Esophagus muscularis mucosa (tissue), 4 donors: ENCODE measurements at regions not wholly inside any gene's neighbourhood (a gene's known extent, or its start where the extent isn't known, plus 50 kb on each side); places are given as distances from the start of the nearest gene placed in this dataset.

Source experiments
- DNase-seq: peaks from one replicate; pipeline ENCODE4 v3.0.0-alpha.2; 2017; ENCODE audit errors: extremely low spot score
- H3K27ac ChIP-seq, 4 donors: fragments of 200-600 bp; sonication (generic); replicated peaks in 1 of 4; 1 replicate in 3 of 4; 2 replicates in 1 of 4; pipeline ENCODE4 v1.5.1; 2016 to 2019; ENCODE audit warnings: mild to moderate bottlenecking in 1 of 4
- H3K27me3 ChIP-seq, 4 donors: fragments of 200-600 bp; sonication (generic); one replicate each; pipeline versions ENCODE4 v1.5.1 to v1.6.0; 2016 to 2019
- H3K36me3 ChIP-seq, 4 donors: fragments of 200-600 bp; sonication (generic); one replicate each; pipeline ENCODE4 v1.5.1; 2016 to 2019
- H3K4me1 ChIP-seq, 4 donors: fragments of 200-600 bp; sonication (generic); one replicate each; pipeline ENCODE4 v1.5.1; 2016 to 2019
- H3K4me3 ChIP-seq, 4 donors: fragments of 200-600 bp; sonication (generic); 1 replicate in 2 of 4; 2 replicates in 2 of 4; pipeline ENCODE4 v1.5.1; 2016 to 2019; ENCODE audit warnings: mild to moderate bottlenecking in 4 of 4, moderate library complexity in 1 of 4
- H3K9me3 ChIP-seq, 4 donors: fragments of 200-600 bp; sonication (generic); 1 replicate in 3 of 4; 2 replicates in 1 of 4; pipeline ENCODE4 v1.5.1; 2016 to 2019
- EP300 ChIP-seq: sonication (generic); formaldehyde crosslinking; IDR thresholded peaks from one replicate; pipeline ENCODE4 v1.6.1; 2017; ENCODE audit warnings: antibody characterized with exemption
- POLR2A ChIP-seq: fragments of 450-650 bp; IDR thresholded peaks from one replicate; pipeline ENCODE4 v1.6.1; 2017; ENCODE audit warnings: antibody characterized with exemption, moderate library complexity, mild to moderate bottlenecking, low read depth
- POLR2AphosphoS5 ChIP-seq, 2 donors: sonication (generic); formaldehyde crosslinking; IDR thresholded peaks; one replicate each; pipeline ENCODE4 v1.6.1; 2017; ENCODE audit warnings: antibody characterized with exemption in 2 of 2
- WGBS: methylation state at CpG from one replicate; pipeline ENCODE4 v1.1.5; 2018; 5-methylcytosine and 5-hydroxymethylcytosine counted together
- intact Hi-C: fragments of 100-400 bp; cut with DNase I; formaldehyde crosslinking; loops from one replicate; pipeline ENCODE4 v1.15.1; 2023
- TF ChIP-seq, protein P1 (sequence below), 3 experiments: fragments of 200-600 bp in 2 of 3; fragments of 450-650 bp in 1 of 3; sonication (generic) in 2 of 3; IDR thresholded peaks; one replicate each; pipeline ENCODE4 v1.5.1; 2017 to 2019; ENCODE audit warnings: antibody characterized with exemption in 3 of 3, mild to moderate bottlenecking in 2 of 3, moderate library complexity in 1 of 3

DNA sequence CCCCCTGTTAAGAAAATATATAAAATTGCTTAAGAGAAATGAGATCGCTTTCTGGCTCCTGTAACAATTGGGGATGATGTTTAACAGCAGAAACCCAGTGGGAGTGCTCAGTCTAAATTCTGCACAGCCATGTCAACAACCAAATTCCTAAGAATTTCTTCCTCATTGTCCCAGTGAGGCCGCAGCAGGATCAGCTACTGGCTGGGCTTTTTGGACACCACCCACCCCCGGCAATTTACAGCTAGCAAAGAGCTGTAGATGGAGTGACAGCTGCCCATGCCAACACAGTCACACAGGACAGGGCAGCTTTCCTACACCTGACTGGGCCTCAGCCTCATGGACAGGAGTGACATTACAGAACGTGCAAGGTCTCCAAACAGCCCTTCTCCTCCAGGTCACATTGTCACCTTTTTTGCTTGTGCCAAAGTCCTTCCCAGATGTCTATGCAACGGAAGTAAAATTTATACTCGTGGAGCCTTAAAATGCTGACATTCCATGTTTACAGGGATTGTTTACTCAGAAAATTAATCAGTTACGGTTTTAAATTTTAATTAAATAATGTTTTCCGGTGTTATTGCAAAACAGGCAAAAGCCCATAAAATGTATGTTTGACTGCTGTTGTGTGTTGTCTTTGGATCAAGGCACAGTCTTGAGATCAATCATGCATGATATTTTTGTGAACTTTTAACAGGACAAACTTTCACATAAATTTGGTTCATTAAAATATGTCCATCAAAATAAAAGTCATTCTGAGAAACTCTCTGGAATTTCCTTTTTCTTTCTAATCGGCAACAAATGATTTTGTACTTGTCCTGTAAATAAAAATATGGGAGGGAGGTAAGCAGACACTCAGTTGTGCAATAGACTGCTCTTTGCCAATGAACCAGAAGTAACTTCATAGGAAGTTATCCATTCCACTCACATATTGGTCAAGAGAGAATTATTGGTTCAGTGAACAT lies 943.2 kb downstream of the MCTP2 start:
- no peak overlapping the region for H3K4me3 ChIP-seq
- no peaks in the 10 kb centered on the region for H3K27me3 ChIP-seq
- no peaks in the 10 kb centered on the region for H3K4me1 ChIP-seq
- DNase-seq = no peak
- no peaks in the 10 kb centered on the region for H3K9me3 ChIP-seq
- TF ChIP-seq, protein P1, sequence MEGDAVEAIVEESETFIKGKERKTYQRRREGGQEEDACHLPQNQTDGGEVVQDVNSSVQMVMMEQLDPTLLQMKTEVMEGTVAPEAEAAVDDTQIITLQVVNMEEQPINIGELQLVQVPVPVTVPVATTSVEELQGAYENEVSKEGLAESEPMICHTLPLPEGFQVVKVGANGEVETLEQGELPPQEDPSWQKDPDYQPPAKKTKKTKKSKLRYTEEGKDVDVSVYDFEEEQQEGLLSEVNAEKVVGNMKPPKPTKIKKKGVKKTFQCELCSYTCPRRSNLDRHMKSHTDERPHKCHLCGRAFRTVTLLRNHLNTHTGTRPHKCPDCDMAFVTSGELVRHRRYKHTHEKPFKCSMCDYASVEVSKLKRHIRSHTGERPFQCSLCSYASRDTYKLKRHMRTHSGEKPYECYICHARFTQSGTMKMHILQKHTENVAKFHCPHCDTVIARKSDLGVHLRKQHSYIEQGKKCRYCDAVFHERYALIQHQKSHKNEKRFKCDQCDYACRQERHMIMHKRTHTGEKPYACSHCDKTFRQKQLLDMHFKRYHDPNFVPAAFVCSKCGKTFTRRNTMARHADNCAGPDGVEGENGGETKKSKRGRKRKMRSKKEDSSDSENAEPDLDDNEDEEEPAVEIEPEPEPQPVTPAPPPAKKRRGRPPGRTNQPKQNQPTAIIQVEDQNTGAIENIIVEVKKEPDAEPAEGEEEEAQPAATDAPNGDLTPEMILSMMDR (IDR thresholded peaks at IDR 0.05) = no peak
- no peak for TF ChIP-seq POLR2A
- no peak for TF ChIP-seq EP300
- TF ChIP-seq POLR2AphosphoS5 (IDR thresholded peaks at IDR 0.05) = no peak
- intact Hi-C loops = no loop called here
- H3K27ac ChIP-seq = no peak overlapping the region
- 76% methylated on average over 9 of the region's 9 CpGs for WGBS
- H3K36me3 ChIP-seq = no peaks in the 10 kb centered on the region

DNA sequence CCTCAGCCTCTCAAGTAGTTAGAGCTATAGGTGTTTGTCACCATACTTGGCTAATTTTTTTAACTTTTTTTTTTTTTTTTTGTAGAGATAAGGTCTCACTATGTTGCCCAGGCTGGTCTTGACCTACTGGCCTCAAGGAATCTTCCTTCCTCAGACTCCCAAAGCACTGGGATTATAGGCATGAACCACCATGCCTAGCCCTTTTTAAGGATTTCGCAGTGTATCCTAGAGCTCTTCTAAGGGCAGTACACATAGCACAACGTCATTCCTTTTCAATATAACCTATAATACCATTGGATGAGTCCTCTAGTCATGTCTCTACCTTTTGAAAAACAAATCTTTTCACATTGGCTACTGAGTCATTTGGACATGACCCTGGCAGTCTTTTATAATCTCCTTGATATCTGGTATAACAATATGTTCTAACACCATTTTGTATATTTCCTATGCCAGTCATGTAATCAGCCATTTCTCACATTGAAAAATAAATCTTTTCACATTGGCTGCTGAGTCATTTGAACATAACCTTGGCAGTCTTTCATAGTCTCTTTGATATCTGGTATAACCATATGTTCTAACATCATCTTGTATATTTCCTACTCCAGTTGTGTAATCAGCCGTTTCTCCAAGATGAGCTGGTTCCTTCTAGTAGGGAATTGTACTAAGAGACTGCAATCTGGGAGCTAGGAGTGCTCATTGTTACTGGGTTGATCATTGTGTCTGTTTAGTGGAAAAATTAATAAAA lies 944.7 kb downstream of the MCTP2 start:
- Histone ChIP-seq H3K27me3 (no peaks in the 10 kb centered on the region), H3K36me3 (no peaks in the 10 kb centered on the region), H3K4me1 (no peaks in the 10 kb centered on the region), H3K4me3 (no peak overlapping the region), H3K27ac (no peak overlapping the region), H3K9me3 (peaks cover 0 to 6% (median 3%) of the 10 kb centered on the region in 4 donors)
- TF ChIP-seq EP300 (no peak), POLR2AphosphoS5 (IDR thresholded peaks at IDR 0.05) (no peak), POLR2A (no peak)
- WGBS = 74% methylated on average over 3 of the region's 3 CpGs
- intact Hi-C loops = no loop called here
- no peak for DNase-seq

DNA sequence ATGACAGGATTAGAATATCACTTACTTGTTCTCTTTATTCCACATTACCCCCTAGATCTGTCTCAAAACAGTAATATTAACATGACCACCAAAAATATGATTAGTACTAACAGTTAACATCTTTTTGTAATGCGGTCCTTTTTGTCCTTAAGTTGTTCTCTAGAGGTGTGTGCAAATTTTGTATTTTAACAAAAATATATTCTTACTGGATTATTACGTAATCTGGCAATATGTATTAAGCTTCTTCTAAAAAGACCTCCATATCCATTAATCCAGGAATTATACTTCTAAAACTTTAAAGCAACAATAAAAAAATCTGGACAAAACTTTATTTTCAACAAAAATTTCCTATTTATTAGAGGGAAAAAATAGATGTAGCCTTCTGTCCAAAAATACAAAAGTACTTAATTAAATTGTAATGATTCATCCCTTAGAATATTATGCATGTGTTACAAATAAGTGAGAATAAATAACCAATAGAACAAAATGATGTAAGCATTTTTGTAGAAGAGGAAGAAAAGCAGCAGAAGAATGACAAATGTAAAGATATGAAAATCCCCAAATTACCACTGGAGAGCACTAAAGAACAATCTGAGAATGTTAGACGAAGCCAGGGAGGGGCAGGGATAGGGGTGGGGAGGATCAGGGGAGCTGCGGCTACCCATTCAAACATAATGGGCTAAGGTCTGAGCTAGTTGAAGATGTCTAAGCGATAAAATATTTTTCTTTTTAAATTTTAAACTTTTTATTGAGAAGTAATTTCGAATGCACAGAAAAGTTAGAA lies 945.6 kb downstream of the MCTP2 start:
- Histone ChIP-seq H3K27me3 (no peaks in the 10 kb centered on the region), H3K4me3 (no peak overlapping the region), H3K36me3 (no peaks in the 10 kb centered on the region), H3K27ac (no peak overlapping the region), H3K4me1 (no peaks in the 10 kb centered on the region), H3K9me3 (peaks cover 0 to 13% (median 3%) of the 10 kb centered on the region in 4 donors)
- intact Hi-C loops = no loop called here
- WGBS = 78% methylated on average over 6 of the region's 6 CpGs
- no peak for DNase-seq
- TF ChIP-seq, protein P1 (IDR thresholded peaks at IDR 0.05) = no peak
- TF ChIP-seq POLR2AphosphoS5 (IDR thresholded peaks at IDR 0.05) = no peak
- TF ChIP-seq POLR2A = no peak
- no peak for TF ChIP-seq EP300

- DNase-seq = no peak
- no peak overlapping the region for H3K4me3 ChIP-seq
- peaks cover 0 to 15% (median 3%) of the 10 kb centered on the region in 4 donors for H3K9me3 ChIP-seq
- H3K27ac ChIP-seq = no peak overlapping the region
- H3K36me3 ChIP-seq = no peaks in the 10 kb centered on the region
- TF ChIP-seq EP300 (no peak), POLR2A (no peak), POLR2AphosphoS5 (IDR thresholded peaks at IDR 0.05) (no peak)
- TF ChIP-seq, protein P1 (IDR thresholded peaks at IDR 0.05) = no peak
- no peaks in the 10 kb centered on the region for H3K4me1 ChIP-seq
- H3K27me3 ChIP-seq = no peaks in the 10 kb centered on the region
- intact Hi-C loops = no loop called here
Observed at GRCh38 chr15:95180530-95180929, 949.2 kb downstream of the MCTP2 start.
